HEK293 (cell line): ENCODE measurements at regions not wholly inside any gene's neighbourhood (a gene's known extent, or its start where the extent isn't known, plus 50 kb on each side); places are given as distances from the start of the nearest gene placed in this dataset.

Experiments used
- CTCF ChIP-seq: fragments of 450-650 bp; formaldehyde crosslinking; IDR thresholded peaks from 2 replicates; pipeline ENCODE4 v1.5.1; 2016; ENCODE audit warnings: missing biosample characterization, missing genetic modification characterization
- ZBTB21 ChIP-seq: fragments of 450-650 bp; formaldehyde crosslinking; IDR thresholded peaks from 2 replicates; pipeline ENCODE4 v1.5.1; 2017; ENCODE audit warnings: missing biosample characterization, missing genetic modification characterization
- ZBTB26 ChIP-seq: fragments of 450-650 bp; formaldehyde crosslinking; optimal IDR thresholded peaks from 2 replicates; pipeline ENCODE3; 2016; ENCODE audit warnings: missing biosample characterization, mild to moderate bottlenecking, missing genetic modification characterization
- ZNF121 ChIP-seq: fragments of 450-650 bp; formaldehyde crosslinking; IDR thresholded peaks from 2 replicates; pipeline ENCODE4 v1.5.1; 2016; ENCODE audit warnings: missing biosample characterization, missing genetic modification characterization
- ZNF514 ChIP-seq: fragments of 450-650 bp; formaldehyde crosslinking; IDR thresholded peaks from 2 replicates; pipeline ENCODE4 v1.5.1; 2016; ENCODE audit warnings: missing biosample characterization, missing genetic modification characterization

GRCh38 chr6:153941768-153942167 is 97.3 kb upstream of the OPRM1 start:
- TF ChIP-seq ZBTB21 (tag by site-specific recombination) (no peak), ZNF514 (tag by site-specific recombination) (no peak), CTCF (tag by site-specific recombination) (no peak), ZBTB26 (tag by site-specific recombination) (no peak), ZNF121 (tag by site-specific recombination) (no peak)
